K562 (cell line): ENCODE measurements at regions not wholly inside any gene's neighbourhood (a gene's known extent, or its start where the extent isn't known, plus 50 kb on each side); places are given as distances from the start of the nearest gene placed in this dataset.

Experiments
- ATAC-seq: fragments of 200-7000 bp; cut with Tn5 transposase; 3 replicates; pipeline ENCODE4 v1.9.1; 2020; ENCODE audit warnings: moderate library complexity
- BruUV-seq: library from RNA; stranded (reverse); fragments of 400-500 nt; replicated peaks from 2 replicates; lab custom pipeline; 2021; lab: Mats Ljungman, UMichigan
- CTCF ChIA-PET: fragments of 300-600 bp; formaldehyde crosslinking; extraction: SDS; loops from one replicate; lab custom pipeline; 2021; ENCODE audit warnings: low intra/inter-chr PET ratio; lab: Yijun Ruan, JAX
- POLR2A ChIA-PET: fragments of 300-600, 350-650 bp; sonication (Branson Sonifier 250); formaldehyde crosslinking; extraction: SDS; loops from one replicate; lab custom pipeline; 2021; ENCODE audit warnings: antibody characterized with exemption, inconsistent platforms; lab: Yijun Ruan, JAX
- DNase-seq, 4 experiments: peaks; one replicate each; pipeline versions ENCODE4 v3.0.0 to v3.0.0-alpha.2; 2011 to 2018; ENCODE audit warnings: low spot score in 3 of 4, mixed read lengths in 3 of 4; ENCODE audit errors: extremely low read depth in 1 of 4
- FAIRE-seq: peaks from 2 replicates; lab custom pipeline; 2011; peaks lifted over from hg19 to GRCh38; lab: Jason Lieb, UNC
- H2AFZ ChIP-seq: 2 replicates; pipeline ENCODE4 v1.6.0; 2011; ENCODE audit warnings: low read depth, low read length, control low read depth, inconsistent platforms
- H3K27ac ChIP-seq: fragments of 200-600 bp; 3 replicates; pipeline ENCODE4 v1.8.0; 2011; ENCODE audit warnings: low read depth, mild to moderate bottlenecking, control low read depth, inconsistent platforms, low read length, moderate library complexity, mixed read lengths; ENCODE audit errors: extremely low read depth
- H3K27me3 ChIP-seq, 2 experiments: fragments of 300-600 bp in 1 of 2; 2 replicates in 1 of 2; 3 replicates in 1 of 2; pipeline versions ENCODE4 v1.6.0 to v1.8.0; 2011; ENCODE audit warnings: inconsistent platforms in 2 of 2, low read length in 2 of 2, mild to moderate bottlenecking in 1 of 2, mixed read lengths in 1 of 2, moderate library complexity in 1 of 2; ENCODE audit not compliant: control insufficient read depth in 2 of 2, insufficient read depth in 2 of 2
- H3K36me3 ChIP-seq: fragments of 300-600 bp; 3 replicates; pipeline ENCODE4 v1.8.0; 2011; ENCODE audit warnings: mild to moderate bottlenecking, low read length, inconsistent platforms; ENCODE audit not compliant: control insufficient read depth, insufficient read depth
- H3K4me1 ChIP-seq, 2 experiments: fragments of 200-600 bp in 1 of 2; replicated peaks in 1 of 2; 2 replicates in 1 of 2; 3 replicates in 1 of 2; pipeline versions ENCODE4 v1.5.1 to v1.8.0; 2011; ENCODE audit warnings: inconsistent platforms in 2 of 2, low read length in 2 of 2, mild to moderate bottlenecking in 1 of 2, mixed read lengths in 1 of 2, moderate library complexity in 1 of 2; ENCODE audit not compliant: control insufficient read depth in 2 of 2, insufficient read depth in 2 of 2
- H3K4me2 ChIP-seq: 2 replicates; pipeline ENCODE4 v1.6.1; 2011; ENCODE audit warnings: low read length, control low read depth, inconsistent platforms, mixed read lengths; ENCODE audit not compliant: insufficient read depth
- H3K4me3 ChIP-seq: fragments of 200-600 bp; sonication (generic), shearing (Covaris generic); 2 replicates; pipeline ENCODE4 v1.5.1; 2016; ENCODE audit warnings: control low read depth, inconsistent platforms
- H3K79me2 ChIP-seq: fragments of 200-600 bp; 3 replicates; pipeline ENCODE4 v1.8.0; 2011; ENCODE audit warnings: low read length, inconsistent platforms; ENCODE audit not compliant: control insufficient read depth, insufficient read depth
- H3K9ac ChIP-seq, 2 experiments: 2 replicates each; pipeline versions ENCODE4 v1.6.0 to v1.6.1; 2011; ENCODE audit warnings: low read depth in 2 of 2, low read length in 2 of 2, control low read depth in 1 of 2, inconsistent platforms in 1 of 2, mild to moderate bottlenecking in 1 of 2, mixed read lengths in 1 of 2; ENCODE audit not compliant: insufficient read depth in 1 of 2
- H3K9me1 ChIP-seq: one replicate; pipeline ENCODE4 v1.6.0; 2011; ENCODE audit warnings: inconsistent platforms, mild to moderate bottlenecking, low read length, moderate library complexity; ENCODE audit not compliant: control insufficient read depth, insufficient read depth
- H3K9me3 ChIP-seq: replicated peaks from 2 replicates; pipeline ENCODE4 v1.5.1; 2011; ENCODE audit warnings: low read depth, low read length, inconsistent platforms; ENCODE audit not compliant: control insufficient read depth, insufficient read depth
- H4K20me1 ChIP-seq: replicated peaks from 2 replicates; pipeline ENCODE4 v1.6.1; 2011; ENCODE audit warnings: low read length, inconsistent platforms, mixed read lengths; ENCODE audit not compliant: control insufficient read depth, insufficient read depth
- MYBL2 ChIP-seq, 2 experiments: fragments of 450-650 bp in 1 of 2; sonication (generic) in 1 of 2; formaldehyde crosslinking in 1 of 2; IDR thresholded peaks; 2 replicates each; pipeline versions ENCODE4 v1.6.1 to v1.8.1; 2017 to 2022; ENCODE audit warnings: borderline replicate concordance in 1 of 2, inconsistent platforms in 1 of 2, low read depth in 1 of 2, mild to moderate bottlenecking in 1 of 2, missing genetic modification reagents in 1 of 2, moderate library complexity in 1 of 2
- PML ChIP-seq: IDR thresholded peaks from 2 replicates; pipeline ENCODE4 v1.6.1; 2012; ENCODE audit warnings: low read length, inconsistent platforms
- SMARCA4 ChIP-seq: fragments of 450-650 bp; IDR thresholded peaks from 2 replicates; pipeline ENCODE4 v1.6.1; 2016
- TRIM25 ChIP-seq: fragments of 450-650 bp; IDR thresholded peaks from 2 replicates; pipeline ENCODE4 v1.7.0; 2016; ENCODE audit warnings: borderline replicate concordance
- ZNF253 ChIP-seq: fragments of 250-450 bp; sonication (Bioruptor Pico); conservative IDR thresholded peaks from 2 replicates; pipeline ENCODE4 v1.6.1; 2021; ENCODE audit warnings: mild to moderate bottlenecking
- WGBS: fragments of 100-300 bp; shearing (Covaris generic); methylation state at CpG from one replicate; pipeline ENCODE4 v1.1.6; 2016; ENCODE audit warnings: low coverage, mixed read lengths; ENCODE audit not compliant: insufficient coverage; ENCODE audit errors: missing lambda C conversion rate; 5-methylcytosine and 5-hydroxymethylcytosine counted together
- in situ Hi-C: fragments of 300-500 bp; cut with MboI; formaldehyde crosslinking; loops from 4 replicates; pipeline ENCODE4 v1.15.0; 2018; ENCODE audit warnings: inconsistent platforms, mixed read lengths
- intact Hi-C: fragments of 100-400 bp; cut with micrococcal nuclease; formaldehyde crosslinking; loops from 2 replicates; pipeline ENCODE4 v1.14.2; 2022
- TF ChIP-seq, protein P1 (sequence below): conservative IDR thresholded peaks from 2 replicates; pipeline ENCODE4 v1.6.1; 2011; ENCODE audit warnings: low read depth, mild to moderate bottlenecking, low read length; ENCODE audit not compliant: control insufficient read depth

- TF ChIP-seq TRIM25 = no peak
Observed at GRCh38 chr1:37149296-37149695, 115.0 kb upstream of the GRIK3 start (continued).

GRCh38 chr1:37150986-37151385, 116.7 kb upstream of the GRIK3 start:
- ChIA-PET CTCF (no interaction called here), POLR2A (no interaction called here)
- Histone ChIP-seq H3K4me2 (no peak overlapping the region), H3K9ac (no peak overlapping the region), H2AFZ (no peak overlapping the region), H3K27ac (no peak overlapping the region), H3K9me3 (no peaks in the 10 kb centered on the region), H4K20me1 (no peaks in the 10 kb centered on the region), H3K36me3 (no peaks in the 10 kb centered on the region), H3K4me1 (no peaks in the 10 kb centered on the region), H3K9me1 (no peaks in the 10 kb centered on the region), H3K27me3 (no peaks in the 10 kb centered on the region), H3K79me2 (no peaks in the 10 kb centered on the region), H3K4me3 (no peak overlapping the region)
- in situ Hi-C loops (no loop called here), intact Hi-C loops (no loop called here)
- no TSS peak for BruUV-seq
- DNase-seq (no peak), FAIRE-seq (no peak), ATAC-seq (no peak)
- TF ChIP-seq ZNF253 (CRISPR knock-in tag) = no peak
- TF ChIP-seq, protein P1, sequence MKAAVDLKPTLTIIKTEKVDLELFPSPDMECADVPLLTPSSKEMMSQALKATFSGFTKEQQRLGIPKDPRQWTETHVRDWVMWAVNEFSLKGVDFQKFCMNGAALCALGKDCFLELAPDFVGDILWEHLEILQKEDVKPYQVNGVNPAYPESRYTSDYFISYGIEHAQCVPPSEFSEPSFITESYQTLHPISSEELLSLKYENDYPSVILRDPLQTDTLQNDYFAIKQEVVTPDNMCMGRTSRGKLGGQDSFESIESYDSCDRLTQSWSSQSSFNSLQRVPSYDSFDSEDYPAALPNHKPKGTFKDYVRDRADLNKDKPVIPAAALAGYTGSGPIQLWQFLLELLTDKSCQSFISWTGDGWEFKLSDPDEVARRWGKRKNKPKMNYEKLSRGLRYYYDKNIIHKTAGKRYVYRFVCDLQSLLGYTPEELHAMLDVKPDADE = no peak
- TF ChIP-seq PML = no peak
- no peak for TF ChIP-seq SMARCA4
- no peak for TF ChIP-seq MYBL2 (IDR thresholded peaks at IDR 0.05; ENCODE audit: low read depth)
- TF ChIP-seq MYBL2 (CRISPR knock-in tag; IDR thresholded peaks at IDR 0.05; ENCODE audit: borderline replicate concordance) = no peak
- WGBS = 0% methylated on average over 5 of the region's 5 CpGs
